K562 (cell line): ENCODE measurements at regions not wholly inside any gene's neighbourhood (a gene's known extent, or its start where the extent isn't known, plus 50 kb on each side); places are given as distances from the start of the nearest gene placed in this dataset.
A peak's percentile ranks its signal among the peaks of the same experiment; 100 is the strongest.

Experiments used
- ATAC-seq: fragments of 200-7000 bp; cut with Tn5 transposase; 3 replicates; pipeline ENCODE4 v1.9.1; 2020; ENCODE audit warnings: moderate library complexity
- BruUV-seq: library from RNA; stranded (reverse); fragments of 400-500 nt; replicated peaks from 2 replicates; lab custom pipeline; 2021; lab: Mats Ljungman, UMichigan
- CTCF ChIA-PET: fragments of 300-600 bp; formaldehyde crosslinking; extraction: SDS; loops from one replicate; lab custom pipeline; 2021; ENCODE audit warnings: low intra/inter-chr PET ratio; lab: Yijun Ruan, JAX
- POLR2A ChIA-PET: fragments of 300-600, 350-650 bp; sonication (Branson Sonifier 250); formaldehyde crosslinking; extraction: SDS; loops from one replicate; lab custom pipeline; 2021; ENCODE audit warnings: antibody characterized with exemption, inconsistent platforms; lab: Yijun Ruan, JAX
- DNase-seq, 4 experiments: peaks; one replicate each; pipeline versions ENCODE4 v3.0.0 to v3.0.0-alpha.2; 2011 to 2018; ENCODE audit warnings: low spot score in 3 of 4, mixed read lengths in 3 of 4; ENCODE audit errors: extremely low read depth in 1 of 4
- FAIRE-seq: peaks from 2 replicates; lab custom pipeline; 2011; peaks lifted over from hg19 to GRCh38; lab: Jason Lieb, UNC
- H2AFZ ChIP-seq: 2 replicates; pipeline ENCODE4 v1.6.0; 2011; ENCODE audit warnings: low read depth, low read length, control low read depth, inconsistent platforms
- H3K27ac ChIP-seq: fragments of 200-600 bp; 3 replicates; pipeline ENCODE4 v1.8.0; 2011; ENCODE audit warnings: low read depth, mild to moderate bottlenecking, control low read depth, inconsistent platforms, low read length, moderate library complexity, mixed read lengths; ENCODE audit errors: extremely low read depth
- H3K27me3 ChIP-seq, 2 experiments: fragments of 300-600 bp in 1 of 2; 2 replicates in 1 of 2; 3 replicates in 1 of 2; pipeline versions ENCODE4 v1.6.0 to v1.8.0; 2011; ENCODE audit warnings: inconsistent platforms in 2 of 2, low read length in 2 of 2, mild to moderate bottlenecking in 1 of 2, mixed read lengths in 1 of 2, moderate library complexity in 1 of 2; ENCODE audit not compliant: control insufficient read depth in 2 of 2, insufficient read depth in 2 of 2
- H3K36me3 ChIP-seq: fragments of 300-600 bp; 3 replicates; pipeline ENCODE4 v1.8.0; 2011; ENCODE audit warnings: mild to moderate bottlenecking, low read length, inconsistent platforms; ENCODE audit not compliant: control insufficient read depth, insufficient read depth
- H3K4me1 ChIP-seq, 2 experiments: fragments of 200-600 bp in 1 of 2; replicated peaks in 1 of 2; 2 replicates in 1 of 2; 3 replicates in 1 of 2; pipeline versions ENCODE4 v1.5.1 to v1.8.0; 2011; ENCODE audit warnings: inconsistent platforms in 2 of 2, low read length in 2 of 2, mild to moderate bottlenecking in 1 of 2, mixed read lengths in 1 of 2, moderate library complexity in 1 of 2; ENCODE audit not compliant: control insufficient read depth in 2 of 2, insufficient read depth in 2 of 2
- H3K4me2 ChIP-seq: 2 replicates; pipeline ENCODE4 v1.6.1; 2011; ENCODE audit warnings: low read length, control low read depth, inconsistent platforms, mixed read lengths; ENCODE audit not compliant: insufficient read depth
- H3K4me3 ChIP-seq: fragments of 200-600 bp; sonication (generic), shearing (Covaris generic); 2 replicates; pipeline ENCODE4 v1.5.1; 2016; ENCODE audit warnings: control low read depth, inconsistent platforms
- H3K79me2 ChIP-seq: fragments of 200-600 bp; 3 replicates; pipeline ENCODE4 v1.8.0; 2011; ENCODE audit warnings: low read length, inconsistent platforms; ENCODE audit not compliant: control insufficient read depth, insufficient read depth
- H3K9ac ChIP-seq, 2 experiments: 2 replicates each; pipeline versions ENCODE4 v1.6.0 to v1.6.1; 2011; ENCODE audit warnings: low read depth in 2 of 2, low read length in 2 of 2, control low read depth in 1 of 2, inconsistent platforms in 1 of 2, mild to moderate bottlenecking in 1 of 2, mixed read lengths in 1 of 2; ENCODE audit not compliant: insufficient read depth in 1 of 2
- H3K9me1 ChIP-seq: one replicate; pipeline ENCODE4 v1.6.0; 2011; ENCODE audit warnings: inconsistent platforms, mild to moderate bottlenecking, low read length, moderate library complexity; ENCODE audit not compliant: control insufficient read depth, insufficient read depth
- H3K9me3 ChIP-seq: replicated peaks from 2 replicates; pipeline ENCODE4 v1.5.1; 2011; ENCODE audit warnings: low read depth, low read length, inconsistent platforms; ENCODE audit not compliant: control insufficient read depth, insufficient read depth
- H4K20me1 ChIP-seq: replicated peaks from 2 replicates; pipeline ENCODE4 v1.6.1; 2011; ENCODE audit warnings: low read length, inconsistent platforms, mixed read lengths; ENCODE audit not compliant: control insufficient read depth, insufficient read depth
- ARID1B ChIP-seq: fragments of 450-650 bp; IDR thresholded peaks from 2 replicates; pipeline ENCODE4 v1.6.1; 2016; ENCODE audit warnings: antibody characterized with exemption, mild to moderate bottlenecking, inconsistent platforms
- CCNT2 ChIP-seq: IDR thresholded peaks from 2 replicates; pipeline ENCODE4 v1.6.1; 2011; ENCODE audit warnings: borderline replicate concordance, low read depth, mild to moderate bottlenecking, moderate library complexity, mixed read lengths, low read length; ENCODE audit not compliant: insufficient read length; ENCODE audit errors: extremely low read depth
- CUX1 ChIP-seq: fragments of 200-800 bp; sonication (Bioruptor generic); IDR thresholded peaks from 2 replicates; pipeline ENCODE4 v1.6.1; 2016; ENCODE audit warnings: missing genetic modification characterization, missing compliant biosample characterization
- HOMEZ ChIP-seq: fragments of 250-450 bp; sonication (Bioruptor Pico); IDR thresholded peaks from 2 replicates; pipeline ENCODE4 v1.4.0; 2020; ENCODE audit warnings: mild to moderate bottlenecking, moderate library complexity
- ILF3 ChIP-seq: fragments of 450-650 bp; IDR thresholded peaks from 2 replicates; pipeline ENCODE4 v1.6.1; 2018; ENCODE audit warnings: antibody characterized with exemption, mild to moderate bottlenecking, moderate library complexity, borderline replicate concordance
- LCOR ChIP-seq: sonication (generic); formaldehyde crosslinking; IDR thresholded peaks from 2 replicates; pipeline ENCODE4 v1.8.0; 2022; ENCODE audit warnings: mild to moderate bottlenecking, missing genetic modification reagents
- MCM7 ChIP-seq, 2 experiments: fragments of 450-650 bp; IDR thresholded peaks; 2 replicates each; pipeline ENCODE4 v1.6.1; 2016 to 2018
- NONO ChIP-seq, 2 experiments: fragments of 200-400 bp in 1 of 2; fragments of 450-650 bp in 1 of 2; formaldehyde crosslinking in 1 of 2; IDR thresholded peaks; 2 replicates each; pipeline ENCODE4 v1.6.1; 2017; ENCODE audit warnings: low read depth in 2 of 2, mild to moderate bottlenecking in 2 of 2, moderate library complexity in 2 of 2, low read length in 1 of 2
- PML ChIP-seq: IDR thresholded peaks from 2 replicates; pipeline ENCODE4 v1.6.1; 2012; ENCODE audit warnings: low read length, inconsistent platforms
- PYGO2 ChIP-seq: fragments of 450-650 bp; IDR thresholded peaks from 2 replicates; pipeline ENCODE4 v1.6.1; 2016; ENCODE audit warnings: mild to moderate bottlenecking, missing genetic modification characterization, moderate library complexity, missing compliant biosample characterization
- SNRNP70 ChIP-seq: fragments of 200-400 bp; formaldehyde crosslinking; optimal IDR thresholded peaks from 2 replicates; pipeline ENCODE3; 2017; ENCODE audit warnings: low read depth, low read length
- SREBF1 ChIP-seq: fragments of 150-350 bp; IDR thresholded peaks from 2 replicates; pipeline ENCODE4 v1.6.1; 2014; ENCODE audit warnings: antibody characterized with exemption, low read depth, low read length, borderline replicate concordance
- U2AF1 ChIP-seq: fragments of 200-400 bp; formaldehyde crosslinking; optimal IDR thresholded peaks from 2 replicates; pipeline ENCODE3; 2017; ENCODE audit warnings: mild to moderate bottlenecking, low read depth, low read length, moderate library complexity
- ZFPM2 ChIP-seq: fragments of 250-450 bp; sonication (Bioruptor Pico); IDR thresholded peaks from 2 replicates; pipeline ENCODE4 v1.5.1; 2022; ENCODE audit warnings: mild to moderate bottlenecking
- ZNF140 ChIP-seq: fragments of 250-450 bp; sonication (Bioruptor Pico); IDR thresholded peaks from 2 replicates; pipeline ENCODE4 v1.8.0; 2021; ENCODE audit warnings: moderate library complexity, mild to moderate bottlenecking, inconsistent platforms
- ZNF23 ChIP-seq: fragments of 250-450 bp; sonication (Bioruptor Pico); IDR thresholded peaks from 2 replicates; pipeline ENCODE4 v1.4.0; 2020; ENCODE audit warnings: mild to moderate bottlenecking
- ZNF436 ChIP-seq: fragments of 250-450, 450-650 bp; sonication (Bioruptor Pico); formaldehyde crosslinking; IDR thresholded peaks from 2 replicates; pipeline ENCODE4 v1.7.0; 2020; ENCODE audit warnings: mild to moderate bottlenecking
- WGBS: fragments of 100-300 bp; shearing (Covaris generic); methylation state at CpG from one replicate; pipeline ENCODE4 v1.1.6; 2016; ENCODE audit warnings: low coverage, mixed read lengths; ENCODE audit not compliant: insufficient coverage; ENCODE audit errors: missing lambda C conversion rate; 5-methylcytosine and 5-hydroxymethylcytosine counted together
- in situ Hi-C: fragments of 300-500 bp; cut with MboI; formaldehyde crosslinking; loops from 4 replicates; pipeline ENCODE4 v1.15.0; 2018; ENCODE audit warnings: inconsistent platforms, mixed read lengths
- intact Hi-C: fragments of 100-400 bp; cut with micrococcal nuclease; formaldehyde crosslinking; loops from 2 replicates; pipeline ENCODE4 v1.14.2; 2022

GRCh38 chr1:91583326-91583755, 82.7 kb downstream of the CDC7 start (continued):
- TF ChIP-seq ZNF23 (CRISPR knock-in tag) (no peak), ZNF140 (CRISPR knock-in tag) (no peak)

GRCh38 chr1:91584309-91584708, 83.7 kb downstream of the CDC7 start:
- 48% methylated on average over 4 of the region's 4 CpGs for WGBS
- intact Hi-C loops = no loop called here
- H2AFZ ChIP-seq = peak overlapping the region; percentile 74; the same call in 1 of the 2 replicates
- no peaks in the 10 kb centered on the region for H3K79me2 ChIP-seq
- H3K4me2 ChIP-seq = no peak overlapping the region
- H3K27ac ChIP-seq = no peak overlapping the region
- CTCF ChIA-PET = no interaction called here
- H3K4me3 ChIP-seq = no peak overlapping the region
- FAIRE-seq = no peak
- H3K27me3 ChIP-seq = no peaks in the 10 kb centered on the region
- in situ Hi-C loops = no loop called here
- no peaks in the 10 kb centered on the region for H3K9me3 ChIP-seq
- POLR2A ChIA-PET = no interaction called here
- H3K4me1 ChIP-seq = peaks cover 0 to 4% of the 10 kb centered on the region in 2 experiments; a peak in 2 of 5 replicates
- DNase-seq = no peak
- no peaks in the 10 kb centered on the region for H4K20me1 ChIP-seq
- no peak overlapping the region for H3K9ac ChIP-seq
- BruUV-seq = no TSS peak
- ATAC-seq = no peak
- H3K9me1 ChIP-seq = no peaks in the 10 kb centered on the region
- H3K36me3 ChIP-seq = no peaks in the 10 kb centered on the region
- TF ChIP-seq NONO (IDR thresholded peaks at IDR 0.05; ENCODE audit: low read depth in 2 of 2, low read length in 1 of 2) (no peak), CCNT2 (no peak), SREBF1 (no peak), MCM7 (IDR thresholded peaks at IDR 0.05) (no peak), SNRNP70 (no peak), ILF3 (no peak), ARID1B (no peak), CUX1 (no peak), LCOR (CRISPR knock-in tag) (no peak), ZFPM2 (CRISPR knock-in tag) (no peak), U2AF1 (no peak), HOMEZ (CRISPR knock-in tag) (no peak), PYGO2 (tag) (no peak), ZNF436 (no peak), PML (no peak)
